ENCODE measurements at regions not wholly inside any gene's neighbourhood (a gene's known extent, or its start where the extent isn't known, plus 50 kb on each side); places are given as distances from the start of the nearest gene placed in this dataset.

GRCh38 chr10:120262857-120263547, 194.0 kb upstream of the PLPP4 start:
- TF ChIP-seq BHLHE40 (IDR thresholded peaks at IDR 0.05; ENCODE audit: borderline replicate concordance) (no peak), FOXK2 (IDR thresholded peaks at IDR 0.05) (no peak), PKNOX1 (IDR thresholded peaks at IDR 0.05) (no peak), FOXM1 (IDR thresholded peaks at IDR 0.05; ENCODE audit: borderline replicate concordance) (no peak), ZNF384 (IDR thresholded peaks at IDR 0.05) (no peak)
- ChIA-PET POLR2A (no interaction called here), CTCF (no interaction called here)
- no peak for DNase-seq (ENCODE audit: extremely low spot score)

GRCh38 chr10:120266022-120266421, 191.0 kb upstream of the PLPP4 start:
- ChIA-PET CTCF (no interaction called here), POLR2A (no interaction called here)
- TF ChIP-seq NFRKB (IDR thresholded peaks at IDR 0.05) (no peak), BHLHE40 (IDR thresholded peaks at IDR 0.05; ENCODE audit: borderline replicate concordance) (no peak), PKNOX1 (IDR thresholded peaks at IDR 0.05) (no peak), FOXA1 (IDR thresholded peaks at IDR 0.05) (no peak), FOXK2 (IDR thresholded peaks at IDR 0.05) (no peak)
- no peak for DNase-seq (ENCODE audit: extremely low spot score)

GRCh38 chr10:120270906-120271305, 186.1 kb upstream of the PLPP4 start:
- DNase-seq (ENCODE audit: extremely low spot score) = no peak
- ChIA-PET POLR2A (no interaction called here), CTCF (no interaction called here)
- no peak for TF ChIP-seq BHLHE40 (IDR thresholded peaks at IDR 0.05; ENCODE audit: borderline replicate concordance)
- no peak for TF ChIP-seq ZNF384 (IDR thresholded peaks at IDR 0.05)
- TF ChIP-seq ARNT (IDR thresholded peaks at IDR 0.05) = no peak
- TF ChIP-seq TARDBP (IDR thresholded peaks at IDR 0.05) = no peak
- no peak for TF ChIP-seq CTBP1 (IDR thresholded peaks at IDR 0.05; ENCODE audit: borderline replicate concordance)
- no peak for TF ChIP-seq HDGF (IDR thresholded peaks at IDR 0.05; ENCODE audit: borderline replicate concordance)
- no peak for TF ChIP-seq LEF1 (IDR thresholded peaks at IDR 0.05; ENCODE audit: borderline replicate concordance)
- TF ChIP-seq ELF4 (IDR thresholded peaks at IDR 0.05) = no peak
- TF ChIP-seq FOXM1 (IDR thresholded peaks at IDR 0.05; ENCODE audit: borderline replicate concordance) = no peak
- no peak for TF ChIP-seq SUZ12 (IDR thresholded peaks at IDR 0.05)
- TF ChIP-seq NFRKB (IDR thresholded peaks at IDR 0.05) = no peak

- no peak for TF ChIP-seq ZNF384 (IDR thresholded peaks at IDR 0.05)
- no peak for TF ChIP-seq L3MBTL2 (conservative IDR thresholded peaks at IDR 0.05)
- TF ChIP-seq LEF1 (IDR thresholded peaks at IDR 0.05; ENCODE audit: borderline replicate concordance) = no peak
- TF ChIP-seq ELF4 (IDR thresholded peaks at IDR 0.05) = no peak
- TF ChIP-seq FOXK2 (IDR thresholded peaks at IDR 0.05) = no peak
- TF ChIP-seq PKNOX1 (IDR thresholded peaks at IDR 0.05) = no peak
- TF ChIP-seq FOXM1 (IDR thresholded peaks at IDR 0.05; ENCODE audit: borderline replicate concordance) = no peak
- TF ChIP-seq SUZ12 (IDR thresholded peaks at IDR 0.05) = no peak
- no peak for TF ChIP-seq SP1 (IDR thresholded peaks at IDR 0.05)
- no peak for TF ChIP-seq FOXA1 (IDR thresholded peaks at IDR 0.05)
- no peak for TF ChIP-seq TARDBP (IDR thresholded peaks at IDR 0.05)
- TF ChIP-seq HDGF (IDR thresholded peaks at IDR 0.05; ENCODE audit: borderline replicate concordance) = no peak
- TF ChIP-seq ARNT (IDR thresholded peaks at IDR 0.05) = no peak
- TF ChIP-seq CTBP1 (IDR thresholded peaks at IDR 0.05; ENCODE audit: borderline replicate concordance) = no peak
- no peak for TF ChIP-seq BHLHE40 (IDR thresholded peaks at IDR 0.05; ENCODE audit: borderline replicate concordance)
- no peak for TF ChIP-seq NFRKB (IDR thresholded peaks at IDR 0.05)
- CTCF ChIA-PET = no interaction called here
- POLR2A ChIA-PET = no interaction called here
- no peak for DNase-seq (ENCODE audit: extremely low spot score)
These were observed 185.3 kb upstream of the PLPP4 start for GRCh38 chr10:120271696-120272095.

GRCh38 chr10:120272350-120272749, 184.7 kb upstream of the PLPP4 start:
- ChIA-PET POLR2A (no interaction called here), CTCF (no interaction called here)
- no peak for TF ChIP-seq FOXK2 (IDR thresholded peaks at IDR 0.05)
- TF ChIP-seq L3MBTL2 (conservative IDR thresholded peaks at IDR 0.05) = no peak
- no peak for TF ChIP-seq PKNOX1 (IDR thresholded peaks at IDR 0.05)
- TF ChIP-seq ARNT (IDR thresholded peaks at IDR 0.05) = no peak
- no peak for TF ChIP-seq BHLHE40 (IDR thresholded peaks at IDR 0.05; ENCODE audit: borderline replicate concordance)
- no peak for TF ChIP-seq SP1 (IDR thresholded peaks at IDR 0.05)
- no peak for TF ChIP-seq ELF4 (IDR thresholded peaks at IDR 0.05)
- TF ChIP-seq ZNF384 (IDR thresholded peaks at IDR 0.05) = no peak
- no peak for TF ChIP-seq NFRKB (IDR thresholded peaks at IDR 0.05)
- TF ChIP-seq CTBP1 (IDR thresholded peaks at IDR 0.05; ENCODE audit: borderline replicate concordance) = no peak
- no peak for TF ChIP-seq SUZ12 (IDR thresholded peaks at IDR 0.05)
- TF ChIP-seq FOXM1 (IDR thresholded peaks at IDR 0.05; ENCODE audit: borderline replicate concordance) = no peak
- TF ChIP-seq LEF1 (IDR thresholded peaks at IDR 0.05; ENCODE audit: borderline replicate concordance) = no peak
- TF ChIP-seq FOXA1 (IDR thresholded peaks at IDR 0.05) = no peak
- no peak for TF ChIP-seq HDGF (IDR thresholded peaks at IDR 0.05; ENCODE audit: borderline replicate concordance)
- TF ChIP-seq TARDBP (IDR thresholded peaks at IDR 0.05) = no peak

GRCh38 chr10:120278069-120278468, 179.0 kb upstream of the PLPP4 start:
- CTCF ChIA-PET = no interaction called here
- TF ChIP-seq CTBP1 (IDR thresholded peaks at IDR 0.05; ENCODE audit: borderline replicate concordance) = no peak
- no peak for TF ChIP-seq L3MBTL2 (conservative IDR thresholded peaks at IDR 0.05)
- no peak for TF ChIP-seq HDGF (IDR thresholded peaks at IDR 0.05; ENCODE audit: borderline replicate concordance)
- no peak for TF ChIP-seq ELF4 (IDR thresholded peaks at IDR 0.05)
- TF ChIP-seq LEF1 (IDR thresholded peaks at IDR 0.05; ENCODE audit: borderline replicate concordance) = no peak
- TF ChIP-seq FOXM1 (IDR thresholded peaks at IDR 0.05; ENCODE audit: borderline replicate concordance) = no peak
- TF ChIP-seq FOXK2 (IDR thresholded peaks at IDR 0.05) = no peak
- no peak for TF ChIP-seq BHLHE40 (IDR thresholded peaks at IDR 0.05; ENCODE audit: borderline replicate concordance)
- no peak for TF ChIP-seq SUZ12 (IDR thresholded peaks at IDR 0.05)
- TF ChIP-seq PKNOX1 (IDR thresholded peaks at IDR 0.05) = no peak
- no peak for TF ChIP-seq TARDBP (IDR thresholded peaks at IDR 0.05)
- TF ChIP-seq SP1 (IDR thresholded peaks at IDR 0.05) = no peak
- TF ChIP-seq FOXA1 (IDR thresholded peaks at IDR 0.05) = no peak
- TF ChIP-seq ZNF384 (IDR thresholded peaks at IDR 0.05) = no peak
- POLR2A ChIA-PET = no interaction called here
- no peak for DNase-seq (ENCODE audit: extremely low spot score)

More at GRCh38 chr10:120272350-120272749, 184.7 kb upstream of the PLPP4 start:
- DNase-seq (ENCODE audit: extremely low spot score) = no peak
